B cell (primary cell): ENCODE measurements at regions not wholly inside any gene's neighbourhood (a gene's known extent, or its start where the extent isn't known, plus 50 kb on each side); places are given as distances from the start of the nearest gene placed in this dataset.

Experiments used
- EZH2 ChIP-seq: IDR thresholded peaks from 2 replicates; pipeline ENCODE4 v1.6.1; 2012; ENCODE audit warnings: borderline replicate concordance, low read depth, mild to moderate bottlenecking, moderate library complexity, low read length; ENCODE audit not compliant: insufficient read depth, poor library complexity, severe bottlenecking
- TF ChIP-seq, protein P1 (sequence below): fragments of 200-600 bp; IDR thresholded peaks from one replicate; pipeline ENCODE4 v1.8.0; 2022; ENCODE audit warnings: antibody characterized with exemption, mild to moderate bottlenecking

- TF ChIP-seq, protein P1, sequence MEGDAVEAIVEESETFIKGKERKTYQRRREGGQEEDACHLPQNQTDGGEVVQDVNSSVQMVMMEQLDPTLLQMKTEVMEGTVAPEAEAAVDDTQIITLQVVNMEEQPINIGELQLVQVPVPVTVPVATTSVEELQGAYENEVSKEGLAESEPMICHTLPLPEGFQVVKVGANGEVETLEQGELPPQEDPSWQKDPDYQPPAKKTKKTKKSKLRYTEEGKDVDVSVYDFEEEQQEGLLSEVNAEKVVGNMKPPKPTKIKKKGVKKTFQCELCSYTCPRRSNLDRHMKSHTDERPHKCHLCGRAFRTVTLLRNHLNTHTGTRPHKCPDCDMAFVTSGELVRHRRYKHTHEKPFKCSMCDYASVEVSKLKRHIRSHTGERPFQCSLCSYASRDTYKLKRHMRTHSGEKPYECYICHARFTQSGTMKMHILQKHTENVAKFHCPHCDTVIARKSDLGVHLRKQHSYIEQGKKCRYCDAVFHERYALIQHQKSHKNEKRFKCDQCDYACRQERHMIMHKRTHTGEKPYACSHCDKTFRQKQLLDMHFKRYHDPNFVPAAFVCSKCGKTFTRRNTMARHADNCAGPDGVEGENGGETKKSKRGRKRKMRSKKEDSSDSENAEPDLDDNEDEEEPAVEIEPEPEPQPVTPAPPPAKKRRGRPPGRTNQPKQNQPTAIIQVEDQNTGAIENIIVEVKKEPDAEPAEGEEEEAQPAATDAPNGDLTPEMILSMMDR = no peak
- TF ChIP-seq EZH2 = no peak
Measured at GRCh38 chr12:43069768-43070221, 480.2 kb upstream of the PRICKLE1 start.
